K562 (cell line): ENCODE measurements at regions not wholly inside any gene's neighbourhood (a gene's known extent, or its start where the extent isn't known, plus 50 kb on each side); places are given as distances from the start of the nearest gene placed in this dataset.

Experiments used
- MYBL2 ChIP-seq, 2 experiments: fragments of 450-650 bp in 1 of 2; sonication (generic) in 1 of 2; formaldehyde crosslinking in 1 of 2; IDR thresholded peaks; 2 replicates each; pipeline versions ENCODE4 v1.6.1 to v1.8.1; 2017 to 2022; ENCODE audit warnings: borderline replicate concordance in 1 of 2, inconsistent platforms in 1 of 2, low read depth in 1 of 2, mild to moderate bottlenecking in 1 of 2, missing genetic modification reagents in 1 of 2, moderate library complexity in 1 of 2
- TF ChIP-seq, protein P1 (sequence below): fragments of 450-650 bp; IDR thresholded peaks from 2 replicates; pipeline ENCODE4 v1.7.0; 2016; ENCODE audit warnings: borderline replicate concordance

GRCh38 chr1:187819086-187819485, 990.3 kb downstream of the PLA2G4A start:
- TF ChIP-seq MYBL2 (IDR thresholded peaks at IDR 0.05; ENCODE audit: low read depth) (no peak), MYBL2 (CRISPR knock-in tag; IDR thresholded peaks at IDR 0.05; ENCODE audit: borderline replicate concordance) (no peak)
- TF ChIP-seq, protein P1, sequence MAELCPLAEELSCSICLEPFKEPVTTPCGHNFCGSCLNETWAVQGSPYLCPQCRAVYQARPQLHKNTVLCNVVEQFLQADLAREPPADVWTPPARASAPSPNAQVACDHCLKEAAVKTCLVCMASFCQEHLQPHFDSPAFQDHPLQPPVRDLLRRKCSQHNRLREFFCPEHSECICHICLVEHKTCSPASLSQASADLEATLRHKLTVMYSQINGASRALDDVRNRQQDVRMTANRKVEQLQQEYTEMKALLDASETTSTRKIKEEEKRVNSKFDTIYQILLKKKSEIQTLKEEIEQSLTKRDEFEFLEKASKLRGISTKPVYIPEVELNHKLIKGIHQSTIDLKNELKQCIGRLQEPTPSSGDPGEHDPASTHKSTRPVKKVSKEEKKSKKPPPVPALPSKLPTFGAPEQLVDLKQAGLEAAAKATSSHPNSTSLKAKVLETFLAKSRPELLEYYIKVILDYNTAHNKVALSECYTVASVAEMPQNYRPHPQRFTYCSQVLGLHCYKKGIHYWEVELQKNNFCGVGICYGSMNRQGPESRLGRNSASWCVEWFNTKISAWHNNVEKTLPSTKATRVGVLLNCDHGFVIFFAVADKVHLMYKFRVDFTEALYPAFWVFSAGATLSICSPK, result no peak
